Amniotic stem cell (primary cell): ENCODE measurements at regions not wholly inside any gene's neighbourhood (a gene's known extent, or its start where the extent isn't known, plus 50 kb on each side); places are given as distances from the start of the nearest gene placed in this dataset.

Experiments
- DNase-seq: peaks from one replicate; lab custom pipeline; 2025; lab: John Stamatoyannopoulos, UW

- DNase-seq = no peak
Measured at GRCh38 chr20:6831461-6831860, 64.0 kb downstream of the BMP2 start.

GRCh38 chr20:6832811-6833210 is 65.3 kb downstream of the BMP2 start:
- no peak for DNase-seq

- no peak for DNase-seq
Measured at GRCh38 chr20:6835609-6836008, 68.1 kb downstream of the BMP2 start.

- DNase-seq = no peak
Measured at GRCh38 chr20:6836821-6837374, 69.4 kb downstream of the BMP2 start.

- DNase-seq = no peak
Measured at GRCh38 chr20:6837730-6838129, 70.2 kb downstream of the BMP2 start.

- DNase-seq = no peak
Measured at GRCh38 chr20:6838181-6838826, 70.8 kb downstream of the BMP2 start.

- DNase-seq = no peak
Measured at GRCh38 chr20:6841128-6841527, 73.6 kb downstream of the BMP2 start.

- no peak for DNase-seq
Measured at GRCh38 chr20:6845141-6845540, 77.7 kb downstream of the BMP2 start.

GRCh38 chr20:6848041-6848440 is 80.6 kb downstream of the BMP2 start:
- DNase-seq = no peak

GRCh38 chr20:6848992-6849391 is 81.5 kb downstream of the BMP2 start:
- DNase-seq = no peak

GRCh38 chr20:6851136-6851535 is 83.7 kb downstream of the BMP2 start:
- no peak for DNase-seq

GRCh38 chr20:6852478-6852877 is 85.0 kb downstream of the BMP2 start:
- no peak for DNase-seq

- no peak for DNase-seq
Measured at GRCh38 chr20:6855104-6855503, 87.6 kb downstream of the BMP2 start.

- DNase-seq = no peak
Measured at GRCh38 chr20:6855796-6856195, 88.3 kb downstream of the BMP2 start.

GRCh38 chr20:6857927-6858326 is 90.4 kb downstream of the BMP2 start:
- no peak for DNase-seq

GRCh38 chr20:6863355-6863754 is 95.9 kb downstream of the BMP2 start:
- DNase-seq = no peak

- no peak for DNase-seq
Measured at GRCh38 chr20:6863798-6864201, 96.3 kb downstream of the BMP2 start.

- no peak for DNase-seq
Measured at GRCh38 chr20:6864740-6865139, 97.3 kb downstream of the BMP2 start.

GRCh38 chr20:6866741-6867140 is 99.3 kb downstream of the BMP2 start:
- no peak for DNase-seq

- DNase-seq = no peak
Measured at GRCh38 chr20:6868861-6869260, 101.4 kb downstream of the BMP2 start.

GRCh38 chr20:6870559-6870958 is 103.1 kb downstream of the BMP2 start:
- DNase-seq = no peak

- DNase-seq = no peak
Measured at GRCh38 chr20:6877633-6878032, 110.1 kb downstream of the BMP2 start.

GRCh38 chr20:6882561-6883291 is 115.2 kb downstream of the BMP2 start:
- DNase-seq = no peak

- no peak for DNase-seq
Measured at GRCh38 chr20:6884114-6884513, 116.6 kb downstream of the BMP2 start.
